SK-MEL-5 (cell line): ENCODE measurements at regions not wholly inside any gene's neighbourhood (a gene's known extent, or its start where the extent isn't known, plus 50 kb on each side); places are given as distances from the start of the nearest gene placed in this dataset.
"Not testable (repeated sequence)": the region's sequence is repeated elsewhere in the genome, so short reads cannot be mapped to it uniquely, and the experiment has no call there.

Experiments
- DNase-seq: peaks from one replicate; pipeline ENCODE4 v3.0.0-alpha.2; 2016; ENCODE audit warnings: low read depth, low spot score
- in situ Hi-C: cut with HindIII; loops from 2 replicates; pipeline ENCODE4 v1.10.0; 2016; ENCODE audit warnings: low sequenced_read_pairs, high pct_unique_total_duplicates, low pct_unique_long_range_greater_than_20kb

DNA sequence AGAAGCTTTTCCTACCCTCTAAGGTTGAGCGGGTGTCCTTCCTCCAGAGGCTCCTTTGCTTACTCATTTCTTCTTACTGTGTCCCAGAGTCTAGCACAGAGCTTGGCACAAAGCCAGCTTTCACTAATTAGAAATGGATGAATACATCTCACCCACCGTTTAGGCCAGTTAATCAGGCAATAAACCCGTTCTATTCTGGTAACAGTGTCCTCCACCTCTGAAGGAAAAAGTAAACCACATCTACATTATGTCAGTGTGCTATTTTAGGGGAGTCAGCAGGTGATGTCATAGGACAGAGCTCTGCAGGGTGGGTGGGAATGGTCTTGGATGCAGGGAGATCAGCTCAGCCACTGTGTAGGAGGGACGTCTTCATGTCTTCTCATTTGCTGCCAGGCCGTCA is 109.2 kb downstream of the OSTF1 start:
- in situ Hi-C loops = no loop called here
- no peak for DNase-seq

DNA sequence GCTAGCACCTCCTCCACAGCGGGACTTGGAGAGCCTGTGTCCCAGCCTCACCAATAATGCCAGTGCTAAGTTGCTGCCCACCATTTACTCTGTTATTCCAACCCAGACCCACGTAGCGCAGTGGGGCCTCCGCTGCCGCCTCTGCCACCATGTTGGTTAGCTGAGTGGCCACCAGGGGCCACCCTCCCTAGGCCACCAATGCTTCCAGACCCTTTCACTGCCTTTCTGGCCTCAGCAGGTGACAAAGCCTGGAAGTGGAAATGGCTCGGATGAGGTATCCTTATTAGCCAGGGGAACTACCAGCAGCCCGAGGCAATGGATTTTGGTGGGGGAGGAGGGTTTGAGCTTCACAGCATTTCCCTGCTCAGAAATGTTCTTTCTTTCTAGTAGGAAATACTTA is 110.1 kb downstream of the OSTF1 start:
- DNase-seq = peak; percentile 32
- in situ Hi-C loops = no loop called here

DNA sequence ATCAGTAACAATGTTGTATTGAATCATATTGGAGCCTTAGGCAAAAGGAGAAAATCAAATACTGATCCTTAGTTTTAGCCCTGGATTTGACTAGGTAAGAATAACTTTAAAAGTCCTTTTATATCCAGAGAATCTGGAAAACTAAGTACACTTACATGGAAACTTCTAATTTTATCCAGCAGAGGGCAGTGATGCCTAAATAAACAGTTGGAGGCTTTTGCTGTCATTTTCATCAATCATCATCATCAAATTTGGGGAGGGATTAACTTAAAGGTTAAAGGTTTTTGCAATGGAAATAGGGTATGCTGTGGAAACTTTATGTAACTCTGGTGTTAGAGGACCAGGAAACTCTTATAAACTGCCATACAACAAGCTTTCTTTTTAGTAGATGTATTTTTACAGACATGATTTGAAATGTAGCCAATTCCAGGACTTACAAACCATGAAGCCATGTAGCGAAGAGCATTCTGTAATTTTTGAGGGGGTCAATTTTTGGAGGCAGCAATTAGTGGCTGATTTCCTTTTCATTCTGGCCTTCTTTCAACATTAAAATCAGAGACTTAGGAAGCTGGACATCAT is 112.7 kb downstream of the OSTF1 start:
- in situ Hi-C loops = no loop called here

DNA sequence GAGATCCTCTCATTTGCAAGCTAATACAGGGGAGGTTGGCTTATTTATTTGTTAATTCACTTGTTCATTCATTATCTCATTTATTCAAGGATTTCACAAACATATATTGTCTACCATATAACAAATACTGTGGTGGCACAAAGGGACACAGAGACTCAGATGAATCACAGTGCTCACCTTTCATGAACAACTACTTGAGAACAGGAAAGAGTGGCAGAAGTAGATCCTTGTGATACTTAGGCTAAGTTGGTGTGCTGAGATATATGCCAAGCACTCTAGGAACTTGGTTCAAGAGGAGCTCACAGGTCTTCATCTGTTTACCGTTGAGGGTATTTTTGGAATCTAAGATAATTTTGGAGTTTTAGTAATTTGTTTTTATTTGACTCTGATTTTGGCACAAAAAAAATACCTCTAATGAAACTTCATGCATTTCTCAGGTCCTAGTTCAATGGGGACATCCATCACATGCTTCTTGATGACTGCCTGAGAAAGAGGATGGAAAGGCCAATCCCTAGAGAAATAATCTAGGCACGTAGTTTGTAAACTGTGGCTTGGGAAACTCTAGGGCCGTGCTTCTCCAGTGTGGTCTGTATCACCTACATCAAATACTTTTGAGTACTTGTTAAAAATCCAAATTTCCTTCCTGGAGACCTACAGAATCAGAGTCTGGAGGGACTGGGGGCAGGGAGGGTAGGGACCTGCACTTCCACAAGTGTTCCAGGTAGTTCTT is 113.3 kb downstream of the OSTF1 start:
- no peak for DNase-seq
- in situ Hi-C loops = no loop called here

More for the DNA sequence above, 112.7 kb downstream of the OSTF1 start:
- DNase-seq = peak; percentile 74

DNA sequence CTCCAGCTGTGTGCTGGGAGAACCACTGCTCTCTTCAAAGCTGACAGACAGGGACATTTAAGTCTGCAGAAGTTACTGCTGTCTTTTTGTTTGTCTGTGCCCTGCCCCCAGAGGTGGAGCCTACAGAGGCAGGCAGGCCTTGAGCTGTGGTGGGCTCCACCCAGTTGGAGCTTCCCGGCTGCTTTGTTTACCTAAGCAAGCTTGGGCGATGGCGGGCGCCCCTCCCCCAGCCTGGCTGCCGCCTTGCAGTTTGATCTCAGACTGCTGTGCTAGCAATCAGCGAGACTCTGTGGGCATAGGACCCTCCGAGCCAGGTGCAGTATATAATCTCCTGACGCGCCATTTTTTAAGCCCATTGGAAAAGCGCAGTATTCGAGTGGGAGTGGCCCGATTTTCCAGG is 119.7 kb downstream of the OSTF1 start:
- DNase-seq, in situ Hi-C loops: not testable (repeated sequence)

DNA sequence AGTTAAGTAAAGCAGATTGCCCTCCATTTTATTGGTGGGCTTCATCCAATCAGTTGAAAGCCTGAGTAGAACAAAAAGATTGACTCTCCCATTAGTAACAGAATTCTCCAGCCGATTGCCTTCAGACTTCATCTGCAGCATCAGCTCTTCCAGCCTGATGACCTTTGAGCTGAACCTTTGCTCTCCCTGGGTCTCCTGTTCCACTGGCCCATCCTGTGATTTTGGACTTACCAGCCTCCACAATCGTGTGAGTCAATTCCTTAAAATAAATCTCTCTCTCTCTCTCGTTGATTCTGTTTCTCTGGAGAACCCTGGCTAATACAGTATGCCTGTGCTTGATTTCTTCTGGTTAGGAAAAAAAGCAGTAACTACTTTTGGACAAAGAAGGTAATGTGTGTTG is 121.9 kb downstream of the OSTF1 start:
- no peak for DNase-seq
- in situ Hi-C loops = no loop called here

DNA sequence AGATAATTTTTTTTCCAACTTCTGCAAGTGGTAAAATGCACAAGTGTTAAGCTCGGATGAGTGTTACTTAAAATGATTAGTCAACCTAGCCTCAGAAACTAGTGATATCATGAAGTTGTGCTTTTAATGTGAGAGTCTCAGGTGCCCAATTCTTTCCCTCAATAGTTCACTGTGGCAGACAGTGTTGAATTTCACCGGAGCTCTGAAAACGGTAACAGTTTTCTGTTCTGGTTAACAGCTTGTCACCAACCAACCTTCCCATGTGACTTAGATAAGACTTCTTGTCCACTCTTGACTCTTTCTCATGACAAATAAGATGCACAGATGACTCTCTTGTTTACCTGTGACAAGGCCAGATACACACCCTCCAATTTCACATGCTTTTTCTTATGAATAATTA is 125.5 kb downstream of the OSTF1 start:
- no peak for DNase-seq
- in situ Hi-C loops = no loop called here

DNA sequence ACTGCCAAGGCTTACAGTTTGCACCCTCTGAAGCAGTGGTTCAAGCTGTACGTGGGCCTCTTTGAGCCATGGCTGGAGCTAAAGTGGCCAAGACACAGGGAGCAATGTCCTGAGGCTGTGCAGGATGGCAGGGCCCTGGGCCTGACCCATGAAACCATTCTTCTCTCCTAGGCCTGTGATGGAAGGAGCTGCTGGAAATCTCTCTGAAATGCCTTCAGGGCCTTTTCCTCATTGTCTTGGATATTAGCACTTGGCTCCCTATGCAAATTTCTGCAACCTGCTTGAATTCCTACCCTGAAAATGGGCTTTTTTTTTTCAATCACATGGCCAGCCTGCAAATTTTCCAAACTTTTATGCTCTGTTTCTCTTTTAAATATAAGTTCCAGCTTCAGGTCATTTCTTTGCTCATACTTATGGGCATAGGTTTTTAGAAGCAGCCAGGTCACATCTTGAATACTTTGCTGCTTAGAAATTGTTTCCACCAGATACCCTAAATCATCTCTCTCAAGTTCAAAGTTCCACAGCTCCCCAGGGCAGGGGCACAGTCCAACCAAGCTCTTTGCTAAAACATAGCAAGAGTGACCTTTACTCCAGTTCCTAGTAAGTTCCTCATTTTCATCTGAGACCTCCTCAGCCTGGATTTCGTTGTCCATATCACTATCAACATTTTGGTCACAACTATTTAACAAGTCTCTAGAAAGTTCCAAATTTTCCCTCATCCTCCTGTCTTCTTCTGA is 138.3 kb downstream of the OSTF1 start:
- in situ Hi-C loops = no loop called here

DNA sequence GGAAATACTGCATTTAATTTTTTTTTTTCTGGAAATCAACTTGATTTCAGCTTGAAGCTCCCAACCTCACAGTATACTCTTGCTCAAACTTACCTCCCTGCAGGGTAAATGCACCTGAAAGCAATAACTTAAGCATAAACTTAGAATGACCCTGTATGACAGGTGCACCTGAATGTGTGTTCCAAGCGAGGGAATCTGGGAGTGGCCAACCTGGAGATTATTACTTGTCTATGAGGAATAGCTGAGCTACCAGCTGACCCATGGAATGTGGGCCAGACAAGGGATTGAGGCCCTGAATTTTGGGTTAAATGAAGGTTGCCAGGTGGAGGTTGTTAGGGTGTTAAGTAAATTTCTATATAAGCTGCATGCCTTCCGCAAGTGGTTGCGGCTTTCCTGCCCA is 140.6 kb downstream of the OSTF1 start:
- no peak for DNase-seq
- in situ Hi-C loops = no loop called here

More for the DNA sequence above, 138.3 kb downstream of the OSTF1 start:
- DNase-seq = no peak

DNA sequence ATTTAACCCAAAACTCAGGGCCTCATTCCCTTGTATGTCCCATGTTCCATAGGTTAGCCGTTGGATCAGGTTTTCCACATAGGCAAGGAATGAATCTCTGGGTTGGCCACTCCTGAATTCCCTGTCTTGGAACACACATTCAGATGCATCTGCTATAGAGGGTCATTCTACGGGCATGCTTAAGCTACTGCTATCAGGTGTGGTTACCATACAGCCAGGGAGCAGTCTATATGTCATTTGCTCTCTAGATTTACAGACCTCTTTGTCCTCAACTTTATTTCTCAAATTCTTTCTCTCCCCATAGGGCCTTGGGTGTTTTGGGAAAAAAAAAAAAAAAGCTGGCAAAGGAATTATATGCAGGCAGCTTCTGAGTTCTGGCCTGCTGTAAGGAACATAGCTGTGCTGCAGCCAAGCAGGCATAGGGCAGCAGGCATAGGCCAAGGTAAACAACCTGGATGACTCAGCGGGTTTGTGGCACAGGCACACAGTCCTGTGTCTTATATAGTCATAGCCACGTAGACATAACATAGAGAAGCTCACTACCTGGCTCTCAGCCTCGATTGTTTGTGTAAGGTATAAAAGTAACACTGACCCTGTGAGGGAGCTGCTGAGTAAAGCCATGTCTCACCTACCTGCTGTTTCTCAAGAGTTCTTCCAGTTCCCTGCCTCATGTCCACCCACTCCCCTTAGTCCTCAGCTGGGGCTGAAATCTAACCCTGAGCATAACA is 141.5 kb downstream of the OSTF1 start:
- no peak for DNase-seq
- in situ Hi-C loops = no loop called here

DNA sequence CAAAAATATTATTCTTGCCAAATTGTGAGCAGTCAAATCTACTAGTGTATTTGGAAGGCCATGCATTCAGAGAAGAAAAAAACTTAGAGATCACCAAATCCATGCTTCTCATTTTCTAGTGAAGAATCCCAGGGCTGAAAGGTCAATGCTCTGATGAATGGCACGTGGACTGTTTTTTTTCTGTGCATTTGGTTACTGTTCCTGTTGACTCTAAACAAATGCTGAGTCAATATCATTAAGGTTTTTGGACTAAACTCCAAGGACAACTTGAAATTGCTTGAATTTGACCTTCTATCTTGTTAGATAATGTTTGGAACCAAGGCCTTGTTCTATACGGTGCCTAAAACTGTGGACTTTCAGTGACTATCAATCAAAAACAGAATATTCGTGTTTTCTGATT is 142.2 kb downstream of the OSTF1 start:
- DNase-seq = no peak
- in situ Hi-C loops = no loop called here

DNA sequence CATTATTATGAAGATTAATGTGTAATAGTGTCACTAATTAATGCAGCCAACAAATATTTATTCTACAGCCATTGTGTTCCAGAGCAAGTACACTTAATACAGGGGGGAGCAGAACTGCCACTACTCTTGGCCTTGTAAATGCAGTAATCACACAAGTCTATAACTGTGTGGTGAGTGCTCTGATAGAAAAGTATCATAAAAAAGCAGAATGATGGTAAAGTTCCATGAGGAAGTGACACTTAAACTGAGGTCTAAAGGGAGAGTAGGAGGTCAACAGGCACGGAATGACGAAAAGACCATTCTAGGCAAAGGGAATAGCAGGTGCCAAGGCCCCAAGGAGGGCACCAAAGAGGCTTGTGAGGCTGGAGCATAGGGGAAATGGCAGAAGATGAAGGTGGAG is 142.9 kb downstream of the OSTF1 start:
- no peak for DNase-seq
- in situ Hi-C loops = no loop called here

DNA sequence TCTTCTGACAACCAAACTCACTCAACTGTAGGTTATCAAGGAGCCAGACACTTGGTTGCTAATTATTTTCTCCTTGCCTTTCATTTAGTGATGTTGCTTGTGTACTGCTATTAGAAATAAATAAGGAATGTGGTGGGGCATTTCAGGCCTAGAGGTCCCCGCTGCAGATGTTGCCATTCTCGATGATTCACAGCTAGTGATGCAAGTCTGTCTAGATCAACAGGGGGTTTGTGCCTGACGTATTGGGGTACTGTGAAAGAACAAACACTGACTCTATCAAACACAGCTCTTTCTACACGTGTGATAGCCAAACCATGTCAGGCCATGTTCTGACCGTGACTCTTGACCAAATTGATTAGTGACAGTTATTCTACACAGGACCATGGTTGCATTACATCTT is 144.7 kb downstream of the OSTF1 start:
- in situ Hi-C loops = no loop called here
- DNase-seq = no peak

DNA sequence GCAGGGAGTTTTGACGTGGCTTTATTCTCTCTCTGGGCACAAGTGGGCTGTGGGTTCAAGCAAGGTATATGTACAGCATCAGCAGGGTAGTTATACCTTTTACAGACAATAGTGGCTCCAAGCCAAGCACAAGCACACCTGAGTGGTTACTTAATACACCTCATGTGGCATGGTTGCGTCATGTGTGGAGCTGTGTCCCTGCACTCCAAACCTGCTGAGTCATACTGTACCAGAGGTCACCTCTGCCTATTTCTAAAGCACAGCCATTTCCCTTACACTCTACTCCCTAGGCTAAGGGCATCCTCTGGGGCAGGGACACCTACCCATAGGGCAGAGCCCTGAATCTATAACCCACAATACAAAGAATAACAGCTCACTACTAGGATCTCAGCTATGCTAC is 147.3 kb downstream of the OSTF1 start:
- DNase-seq = no peak
- in situ Hi-C loops = no loop called here

DNA sequence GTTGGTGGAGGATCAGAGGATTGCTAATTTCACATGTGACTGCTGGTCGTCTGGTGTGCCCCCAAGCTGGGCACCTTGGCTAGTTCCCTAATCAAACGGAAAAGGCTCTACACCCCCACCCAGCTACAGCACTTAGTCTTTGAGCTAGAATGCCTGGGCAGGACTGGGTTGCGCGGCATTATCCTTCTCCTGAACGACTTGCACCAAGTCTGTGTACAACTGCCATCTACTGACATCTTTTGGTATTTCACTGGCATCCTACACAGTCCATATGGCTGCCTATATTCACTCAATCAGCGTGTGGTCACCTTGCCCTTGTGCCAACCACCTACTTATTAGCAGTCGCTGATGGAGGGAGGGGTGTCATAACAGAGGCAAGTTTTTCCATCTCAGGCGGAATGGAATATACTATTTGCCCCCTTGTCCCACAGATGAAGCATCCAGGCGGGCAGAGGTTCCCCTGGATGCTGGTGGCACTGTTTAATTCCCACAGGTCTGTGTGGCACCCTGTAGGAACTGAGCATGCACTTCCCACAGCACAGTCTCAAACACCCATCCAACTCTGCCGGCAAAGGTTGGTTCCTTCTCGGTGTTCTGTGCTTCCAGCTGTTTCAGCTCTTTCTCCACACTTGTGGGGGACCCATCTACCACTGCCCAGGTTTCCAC is 150.1 kb downstream of the OSTF1 start:
- peak; percentile 83 for DNase-seq
- in situ Hi-C loops = no loop called here

DNA sequence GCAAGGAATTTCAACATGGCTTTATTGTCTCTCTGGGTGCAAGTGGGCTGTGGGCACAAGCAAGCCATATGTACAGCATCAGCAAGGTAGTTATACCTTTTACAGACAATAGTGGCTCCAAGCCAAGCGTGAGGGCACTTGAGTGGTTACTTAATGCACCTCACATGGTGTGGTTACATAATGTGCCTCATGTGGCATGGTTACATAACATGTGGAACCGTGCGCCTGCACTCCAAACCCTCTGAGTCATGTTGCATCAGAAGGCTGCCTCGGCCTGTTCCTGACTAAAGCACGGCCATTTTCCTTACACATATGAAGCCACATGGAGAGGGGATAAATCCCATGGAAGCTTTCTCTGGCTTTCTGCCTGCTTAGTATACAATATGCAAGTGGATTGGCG is 150.9 kb downstream of the OSTF1 start:
- in situ Hi-C loops = no loop called here
- DNase-seq = peak; percentile 28

DNA sequence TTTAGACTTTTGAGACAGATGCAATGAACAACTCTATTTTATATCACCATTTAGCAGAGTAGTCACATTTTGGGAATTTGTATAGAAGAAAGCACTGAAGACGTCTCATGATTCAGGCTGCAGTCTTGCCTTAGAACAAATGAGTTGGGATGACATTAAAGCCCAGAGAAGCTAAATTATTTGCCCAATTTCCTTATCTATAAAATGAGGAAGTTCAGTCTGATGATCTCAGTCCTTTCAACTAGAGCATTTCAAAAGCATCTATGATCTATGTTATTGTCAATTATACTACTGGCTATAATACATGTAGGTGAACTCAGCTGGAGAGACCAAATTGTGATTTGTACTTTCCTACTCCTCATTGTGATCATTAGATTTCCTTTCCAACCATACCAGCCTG is 154.1 kb downstream of the OSTF1 start:
- no peak for DNase-seq
- in situ Hi-C loops = no loop called here

DNA sequence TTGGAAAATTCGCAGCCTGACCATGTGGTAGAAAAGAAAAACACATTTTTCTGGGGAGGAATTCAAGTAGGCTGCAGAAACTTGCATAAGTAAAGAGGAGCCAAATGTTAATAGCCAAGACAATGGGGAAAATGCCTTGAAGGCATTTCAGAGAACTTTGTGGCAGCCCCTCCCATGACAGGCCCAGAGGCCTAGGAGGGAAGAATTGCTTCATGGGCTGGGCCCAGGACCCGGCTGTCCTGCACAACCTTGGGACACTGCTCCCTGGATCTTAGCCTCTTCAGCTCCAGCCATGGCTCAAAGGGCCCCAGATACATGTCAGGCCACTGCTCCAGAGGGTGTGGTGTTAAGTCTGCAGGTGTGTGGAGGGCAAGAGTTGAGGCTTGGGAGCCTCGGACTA is 158.6 kb downstream of the OSTF1 start:
- in situ Hi-C loops = no loop called here
- no peak for DNase-seq
